Left colon (tissue), 2 donors: ENCODE measurements at regions not wholly inside any gene's neighbourhood (a gene's known extent, or its start where the extent isn't known, plus 50 kb on each side); places are given as distances from the start of the nearest gene placed in this dataset.
"Not testable (repeated sequence)": the region's sequence is repeated elsewhere in the genome, so short reads cannot be mapped to it uniquely, and the experiment has no call there.

Source experiments
- ATAC-seq: fragments of 200-7000 bp; cut with Tn5 transposase; one replicate; pipeline ENCODE4 v1.9.1; 2020; ENCODE audit warnings: mild to moderate bottlenecking, moderate library complexity
- DNase-seq, 2 donors: peaks; one replicate each; pipeline ENCODE4 v3.0.0-alpha.2; 2020
- intact Hi-C, 2 donors: fragments of 100-400 bp; cut with DNase I in 1 of 2; cut with micrococcal nuclease in 1 of 2; formaldehyde crosslinking; loops; one replicate each; pipeline versions ENCODE4 v1.11.2 to v1.14.0; 2022; cut with DNase I, micrococcal nuclease
- donor health status: DM: no; HTN: no; CAD: no.
- donor health status: DM: yes; HTN: yes; CAD: no.

- ATAC-seq: peak; percentile 84
- intact Hi-C loops: no loop called here
- DNase-seq: no peak
Observed at GRCh38 chr5:124043456-124043855, 531.5 kb downstream of the CSNK1G3 start.

DNA sequence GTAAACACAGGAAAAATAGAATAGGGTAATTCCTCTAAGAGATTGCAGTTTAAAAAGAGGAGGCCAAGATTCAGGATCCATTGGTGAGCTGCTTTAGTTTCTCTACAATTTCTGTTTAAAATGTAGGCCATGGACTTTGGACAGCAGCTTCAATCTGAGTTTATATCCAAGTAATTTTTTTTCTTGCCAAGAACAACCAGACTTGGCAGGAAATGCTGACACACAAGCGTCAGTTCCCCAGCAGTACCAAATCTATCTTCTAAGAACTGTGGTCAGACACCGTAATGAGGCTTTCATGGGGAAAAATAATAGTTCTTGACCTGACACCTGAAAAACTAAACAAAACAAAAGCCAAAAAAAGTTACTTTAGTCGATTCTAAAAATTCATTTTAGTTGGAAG is 528.8 kb downstream of the CSNK1G3 start:
- peak; percentile 85 for ATAC-seq
- no peak for DNase-seq
- intact Hi-C loops: no loop called here

- DNase-seq (no peak), ATAC-seq (no peak)
- intact Hi-C loops: no loop called here
Observed at GRCh38 chr5:124039410-124039809, 527.4 kb downstream of the CSNK1G3 start.

DNA sequence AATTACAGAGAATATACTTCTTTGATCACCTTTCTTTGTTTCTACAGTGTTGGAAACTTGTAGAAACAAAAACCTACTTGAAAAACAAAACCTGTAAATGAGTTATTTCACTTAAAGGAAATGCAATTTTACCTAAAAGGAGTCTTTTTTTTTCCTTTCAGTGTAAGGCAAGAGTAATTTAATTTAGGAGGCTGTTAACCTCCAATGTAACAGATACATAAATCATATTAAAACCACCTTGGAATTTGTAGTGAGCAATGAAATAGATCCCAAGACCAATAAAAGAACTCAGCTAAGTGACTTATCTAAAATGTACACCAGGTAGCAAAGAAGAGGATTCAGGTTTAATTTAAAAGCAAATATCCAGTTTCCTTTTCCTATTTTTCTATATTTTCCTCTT is 524.8 kb downstream of the CSNK1G3 start:
- intact Hi-C loops: no loop called here
- no peak for DNase-seq
- ATAC-seq: no peak

DNA sequence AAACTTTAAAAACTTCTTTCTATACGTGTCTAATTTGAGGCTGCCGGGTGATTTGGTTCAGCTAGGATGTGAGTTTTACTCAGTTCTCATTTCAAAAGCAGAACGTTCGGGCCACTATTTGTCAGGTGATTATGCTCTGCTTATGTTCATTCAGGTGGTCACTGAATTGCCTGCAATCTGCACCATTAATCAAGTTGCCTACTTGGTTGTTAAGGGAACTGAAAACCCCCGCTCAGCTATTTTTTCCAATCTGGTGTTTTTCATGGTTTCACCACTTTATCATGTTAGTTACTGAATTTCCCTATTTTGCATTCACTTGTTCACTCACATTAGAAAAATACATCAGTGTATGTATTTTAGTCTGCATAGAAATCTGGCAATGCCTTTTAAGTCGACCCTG is 523.0 kb downstream of the CSNK1G3 start:
- intact Hi-C loops: no loop called here
- ATAC-seq (no peak), DNase-seq (no peak)

- DNase-seq: no peak
- intact Hi-C loops: no loop called here
- no peak for ATAC-seq
Observed at GRCh38 chr5:124034083-124034700, 522.2 kb downstream of the CSNK1G3 start.

DNA sequence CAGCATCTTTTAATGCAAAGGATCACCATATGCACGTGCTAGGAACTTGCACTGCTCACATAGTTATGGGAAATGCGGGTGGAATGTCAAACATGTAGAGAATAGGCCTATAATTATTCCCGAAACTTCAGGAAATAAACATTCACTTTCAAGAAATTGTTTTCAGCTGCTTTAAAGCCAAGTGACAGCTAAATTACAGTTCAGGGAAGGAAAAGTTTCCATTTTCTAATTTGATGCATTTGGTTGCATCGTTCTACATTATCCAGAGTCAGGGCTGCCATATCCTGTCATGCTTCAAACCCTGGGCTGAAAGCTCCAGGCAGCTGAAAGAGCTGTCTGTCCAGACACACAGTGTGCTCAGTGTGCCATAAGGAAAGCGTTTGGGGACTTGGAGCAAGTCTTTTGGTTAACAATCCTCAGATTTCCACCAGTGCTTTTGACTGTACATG is 518.1 kb downstream of the CSNK1G3 start:
- no peak for DNase-seq
- intact Hi-C loops: no loop called here

GRCh38 chr5:124027441-124027840 is 515.5 kb downstream of the CSNK1G3 start:
- intact Hi-C loops: no loop called here

More for the DNA sequence above, 518.1 kb downstream of the CSNK1G3 start:
- ATAC-seq: no peak

DNA sequence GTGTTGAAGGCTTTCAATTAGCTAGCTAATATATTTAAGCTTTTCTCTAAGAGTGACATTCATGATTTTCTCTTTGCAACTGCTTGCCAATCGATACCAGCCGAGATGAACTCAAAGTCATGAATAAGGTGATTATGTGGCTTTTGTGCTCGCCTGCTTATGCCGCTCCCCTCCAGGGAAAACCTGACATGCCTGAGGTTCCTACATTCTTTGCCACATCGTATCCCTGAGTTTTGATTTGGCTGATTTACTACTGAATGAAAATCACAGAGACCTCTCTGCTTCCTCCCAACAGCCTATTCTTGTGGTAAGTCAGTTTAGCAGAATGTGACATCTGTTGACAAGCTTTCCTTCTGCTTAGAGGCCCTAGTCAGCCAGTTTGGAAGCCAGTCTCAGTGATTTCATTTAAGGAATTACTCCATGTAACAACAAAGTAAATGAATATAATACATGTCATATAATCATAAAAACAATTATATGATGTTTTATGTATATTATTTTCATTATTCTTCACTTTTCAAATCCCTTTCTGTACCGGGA is 513.4 kb downstream of the CSNK1G3 start:
- intact Hi-C loops: no loop called here
- ATAC-seq (no peak), DNase-seq (no peak)

More at GRCh38 chr5:124027441-124027840, 515.5 kb downstream of the CSNK1G3 start:
- DNase-seq (no peak), ATAC-seq (no peak)

DNA sequence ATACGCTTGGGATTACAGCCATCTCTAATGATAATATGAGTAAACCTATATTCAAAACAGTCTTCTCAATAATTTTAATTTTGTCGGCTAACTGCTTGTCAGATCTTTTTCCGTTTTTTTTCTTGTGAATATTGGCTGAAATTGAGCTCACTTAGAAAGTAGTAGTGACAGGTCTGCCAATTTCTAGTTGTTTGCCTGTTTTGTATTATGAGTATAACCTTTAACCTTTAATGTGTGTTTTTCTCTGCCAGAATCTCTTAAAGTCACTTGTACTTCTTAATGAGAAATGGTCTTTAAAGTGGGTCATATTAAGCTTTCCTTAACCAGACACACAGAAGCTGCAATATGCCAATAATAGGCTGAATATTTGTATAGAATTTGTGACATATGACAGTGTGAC is 511.0 kb downstream of the CSNK1G3 start:
- intact Hi-C loops: no loop called here
- DNase-seq (no peak), ATAC-seq (no peak)

GRCh38 chr5:124021776-124022175 is 509.8 kb downstream of the CSNK1G3 start:
- no peak for ATAC-seq
- intact Hi-C loops: no loop called here
- no peak for DNase-seq

GRCh38 chr5:124021066-124021641 is 509.2 kb downstream of the CSNK1G3 start:
- intact Hi-C loops: no loop called here
- DNase-seq (no peak), ATAC-seq (no peak)

GRCh38 chr5:124017321-124017720 is 505.3 kb downstream of the CSNK1G3 start:
- intact Hi-C loops, DNase-seq, ATAC-seq: not testable (repeated sequence)

- no peak for DNase-seq
- intact Hi-C loops: no loop called here
- no peak for ATAC-seq
Observed at GRCh38 chr5:124007675-124008398, 495.9 kb downstream of the CSNK1G3 start.

DNA sequence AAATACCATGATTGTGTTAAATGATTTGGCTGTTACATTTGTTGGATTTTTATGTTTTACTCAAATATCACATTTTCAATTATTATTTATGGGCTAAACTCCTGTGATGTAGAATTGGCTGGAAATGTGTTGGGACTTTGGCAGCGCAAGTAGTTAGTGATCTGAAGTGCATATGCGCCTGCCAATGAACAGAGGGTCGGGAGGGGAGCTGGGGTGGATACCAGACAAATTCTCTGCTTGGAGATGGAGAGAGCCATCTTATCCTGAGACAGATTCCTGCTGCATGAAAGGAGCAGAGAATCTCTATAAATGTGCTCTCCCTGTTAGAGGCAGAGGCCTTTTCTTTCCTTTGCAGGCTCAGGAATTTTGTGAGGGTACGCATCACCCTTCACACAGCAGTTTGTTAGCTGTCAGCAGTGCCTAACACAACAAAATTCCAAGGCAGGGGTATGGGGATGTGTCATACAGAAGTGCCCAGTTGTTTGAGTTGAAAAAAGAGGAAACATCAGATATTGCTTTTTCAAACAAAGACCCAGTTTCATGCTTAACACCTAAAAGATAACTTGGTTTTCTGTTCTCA is 489.1 kb downstream of the CSNK1G3 start:
- no peak for DNase-seq
- ATAC-seq: no peak
- intact Hi-C loops: no loop called here

GRCh38 chr5:124000538-124000937 is 488.6 kb downstream of the CSNK1G3 start:
- DNase-seq (no peak), ATAC-seq (peak; percentile 37)
- intact Hi-C loops: no loop called here

- no peak for DNase-seq
- intact Hi-C loops: no loop called here
- ATAC-seq: no peak
Observed at GRCh38 chr5:123997462-123998215, 485.7 kb downstream of the CSNK1G3 start.

GRCh38 chr5:123997064-123997461 is 485.1 kb downstream of the CSNK1G3 start:
- no peak for DNase-seq
- intact Hi-C loops: no loop called here
- no peak for ATAC-seq

GRCh38 chr5:123992641-123993040 is 480.7 kb downstream of the CSNK1G3 start:
- ATAC-seq: no peak
- intact Hi-C loops: no loop called here
- DNase-seq: no peak
